Mucosa of rectum (tissue), 2 donors: ENCODE measurements at regions not wholly inside any gene's neighbourhood (a gene's known extent, or its start where the extent isn't known, plus 50 kb on each side); places are given as distances from the start of the nearest gene placed in this dataset.
"Not testable (repeated sequence)": the region's sequence is repeated elsewhere in the genome, so short reads cannot be mapped to it uniquely, and the experiment has no call there.

Source experiments
- H3K27ac ChIP-seq, 2 donors: one replicate each; pipeline ENCODE4 v1.7.0; 2013; ENCODE audit warnings: inconsistent platforms in 2 of 2, low read depth in 2 of 2, low read length in 2 of 2
- H3K27me3 ChIP-seq, 2 donors: one replicate each; pipeline ENCODE4 v1.7.0; 2013; ENCODE audit warnings: low read length in 2 of 2; ENCODE audit not compliant: control insufficient read depth in 2 of 2, insufficient read depth in 2 of 2
- H3K36me3 ChIP-seq, 2 donors: one replicate each; pipeline ENCODE4 v1.7.0; 2013; ENCODE audit warnings: low read length in 2 of 2; ENCODE audit not compliant: control insufficient read depth in 2 of 2, insufficient read depth in 2 of 2
- H3K4me1 ChIP-seq, 2 donors: one replicate each; pipeline ENCODE4 v1.7.0; 2013; ENCODE audit warnings: low read length in 2 of 2, mild to moderate bottlenecking in 1 of 2; ENCODE audit not compliant: control insufficient read depth in 2 of 2, insufficient read depth in 2 of 2
- H3K4me3 ChIP-seq, 2 donors: one replicate each; pipeline ENCODE4 v1.7.0; 2013; ENCODE audit warnings: low read length in 2 of 2
- H3K9ac ChIP-seq, 2 donors: one replicate each; pipeline ENCODE4 v1.7.0; 2013; ENCODE audit warnings: low read length in 2 of 2, low read depth in 1 of 2, mild to moderate bottlenecking in 1 of 2
- H3K9me3 ChIP-seq, 2 donors: one replicate each; pipeline ENCODE4 v1.7.0; 2013; ENCODE audit warnings: low read length in 2 of 2; ENCODE audit not compliant: control insufficient read depth in 2 of 2
- donor health status: healthy.
- donor health status: Normal muscosa, but diverticular disease.

DNA sequence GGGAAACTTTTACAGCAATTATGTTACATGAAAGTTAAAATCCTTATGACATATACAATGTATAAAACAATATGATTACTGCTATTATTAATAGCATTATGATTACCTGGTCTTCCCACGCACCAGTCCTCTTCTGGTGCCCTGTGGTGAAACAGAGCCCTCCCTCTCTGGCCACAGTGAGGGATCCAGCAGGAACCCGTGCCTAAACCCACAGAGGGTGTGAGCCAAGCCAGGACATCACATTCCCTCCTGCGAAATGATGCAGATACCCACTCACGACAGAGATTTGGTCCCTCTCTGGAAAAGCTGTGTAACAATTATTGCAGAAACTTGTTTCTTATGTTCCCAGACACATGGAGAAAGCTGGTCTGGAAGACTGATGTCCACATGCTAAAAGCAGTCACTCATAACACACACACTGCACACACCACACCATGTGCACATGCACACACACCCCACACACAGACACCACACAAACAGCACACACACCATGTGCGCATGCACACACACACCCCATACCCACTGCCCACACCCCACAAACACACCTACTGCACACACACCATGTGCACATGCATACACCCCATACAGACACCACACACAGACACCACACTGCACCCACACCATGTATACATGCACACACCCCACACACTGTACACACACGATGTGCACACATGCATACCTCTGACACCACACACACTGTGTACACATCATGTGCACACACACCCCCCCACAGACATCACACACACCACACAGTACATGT, 1462.2 kb downstream of the FOXD4L5 start:
- H3K27me3 ChIP-seq, H3K4me3 ChIP-seq, H3K9ac ChIP-seq, H3K9me3 ChIP-seq, H3K27ac ChIP-seq, H3K4me1 ChIP-seq, H3K36me3 ChIP-seq: not testable (repeated sequence)

DNA sequence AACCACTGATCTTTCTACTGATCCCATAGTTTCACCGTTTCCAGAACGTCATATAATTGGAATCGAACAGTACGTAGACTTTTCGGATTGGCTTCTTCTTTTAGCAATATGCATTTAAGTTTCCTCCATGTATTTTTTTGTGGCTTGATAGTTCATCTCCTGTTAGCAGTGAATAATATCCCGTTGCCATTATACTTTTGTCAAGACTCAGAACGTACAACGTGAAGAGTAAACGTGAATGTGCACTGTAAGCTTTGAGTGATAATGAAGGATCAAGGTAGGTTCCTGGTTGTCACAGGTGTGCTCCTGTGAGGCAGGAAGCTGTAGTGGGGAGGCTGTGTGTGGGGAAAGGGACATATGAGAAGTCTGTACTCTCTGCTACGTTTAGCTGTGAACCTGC, 1463.7 kb downstream of the FOXD4L5 start:
- not testable (repeated sequence) for H3K27ac ChIP-seq, H3K4me3 ChIP-seq, H3K9me3 ChIP-seq, H3K4me1 ChIP-seq, H3K36me3 ChIP-seq, H3K9ac ChIP-seq
- peaks cover 7 to 11% of the 10 kb centered on the region in 2 donors for H3K27me3 ChIP-seq

DNA sequence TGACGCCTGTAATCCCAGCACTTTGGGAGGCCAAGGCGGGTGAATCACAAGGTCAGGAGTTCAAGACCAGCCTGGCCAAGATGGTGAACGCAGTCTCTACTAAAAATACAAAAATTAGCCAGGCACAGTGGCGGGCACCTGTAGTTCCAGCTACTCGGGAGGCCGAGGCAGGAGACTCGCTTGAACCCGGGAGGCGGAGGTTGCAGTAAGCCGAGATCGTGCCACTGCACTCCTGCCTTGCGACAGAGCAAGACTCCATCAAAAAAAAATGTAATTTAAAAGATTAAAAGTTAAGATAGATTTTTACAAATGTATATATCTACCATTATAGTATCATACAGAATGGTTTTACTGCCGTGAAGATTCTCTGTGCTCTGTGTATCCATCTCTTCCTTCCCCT, 1464.1 kb downstream of the FOXD4L5 start:
- not testable (repeated sequence) for H3K9ac ChIP-seq, H3K36me3 ChIP-seq, H3K4me3 ChIP-seq, H3K9me3 ChIP-seq, H3K4me1 ChIP-seq, H3K27ac ChIP-seq
- peaks cover 7 to 11% of the 10 kb centered on the region in 2 donors for H3K27me3 ChIP-seq

DNA sequence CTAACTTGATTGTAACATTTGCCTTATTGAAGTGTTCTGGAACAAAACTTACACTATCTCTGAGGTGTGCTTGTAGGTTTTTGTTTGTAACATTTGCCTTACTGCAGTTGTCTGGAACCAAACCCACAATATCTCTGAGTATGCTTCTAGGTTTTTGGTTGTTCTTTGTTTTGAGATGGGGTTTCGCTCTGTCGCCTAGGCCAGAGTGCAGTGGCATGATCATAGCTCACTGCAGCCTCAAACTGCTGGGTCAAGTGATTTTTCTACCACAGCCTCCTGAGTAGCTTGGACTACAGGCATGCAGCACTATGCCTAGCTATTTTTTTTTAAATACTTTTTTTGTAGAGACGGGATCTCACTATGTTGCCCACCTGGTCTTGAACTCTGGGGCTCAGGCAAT, 1464.6 kb downstream of the FOXD4L5 start:
- H3K27ac ChIP-seq, H3K4me1 ChIP-seq, H3K9me3 ChIP-seq, H3K4me3 ChIP-seq, H3K9ac ChIP-seq, H3K36me3 ChIP-seq: not testable (repeated sequence)
- H3K27me3 ChIP-seq, result peaks cover 7 to 11% of the 10 kb centered on the region in 2 donors

DNA sequence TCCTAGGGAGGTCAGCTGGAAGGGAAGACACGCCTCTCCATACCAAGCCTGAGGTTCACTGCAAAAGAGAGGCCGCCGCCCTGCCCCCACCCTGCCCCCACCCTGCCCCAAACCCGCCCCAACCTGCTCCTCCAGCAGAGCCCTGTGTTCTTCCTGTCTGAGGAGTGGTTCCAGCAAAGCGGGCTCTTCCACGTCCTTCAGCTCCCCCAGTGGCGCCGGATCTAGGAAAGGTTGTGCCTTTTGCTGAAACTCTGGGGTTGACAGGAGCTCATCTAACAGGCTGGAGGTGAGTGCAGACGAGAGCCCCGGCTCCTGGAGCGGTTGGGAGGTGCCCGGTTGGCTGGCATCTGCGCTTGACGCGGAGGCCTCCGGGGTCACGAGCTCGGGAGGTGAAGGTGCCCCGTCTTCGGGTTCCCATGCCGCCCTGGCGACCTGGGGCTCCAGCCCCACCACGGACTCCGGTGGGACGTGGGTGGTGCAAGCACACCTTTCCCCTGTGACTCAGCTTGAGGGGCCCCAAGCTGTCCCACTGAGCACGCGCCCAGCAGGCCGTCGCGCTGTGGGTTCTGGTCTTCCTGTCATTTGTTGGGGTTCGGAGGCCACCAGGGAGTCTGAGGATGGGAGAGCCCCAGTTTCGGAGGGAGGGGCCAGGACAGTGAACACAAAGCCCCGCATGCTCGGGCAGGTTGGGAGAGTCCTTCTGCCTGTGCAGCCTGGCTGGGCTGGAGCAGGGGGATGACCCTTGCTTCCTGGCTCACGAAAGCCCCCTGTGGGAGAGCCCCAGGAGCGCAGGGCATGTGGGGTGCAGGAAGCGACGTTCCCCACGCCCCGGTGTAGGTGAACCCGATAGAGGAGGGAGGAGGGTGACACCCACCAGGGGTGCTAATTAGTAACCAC, 1467.1 kb downstream of the FOXD4L5 start:
- Histone ChIP-seq H3K27me3 (peaks cover 7 to 11% of the 10 kb centered on the region in 2 donors), H3K9ac (peak overlapping the region; percentile 8 to 24), H3K4me1 (peaks cover 0 to 4% of the 10 kb centered on the region in 2 donors), H3K36me3 (no peaks in the 10 kb centered on the region), H3K4me3 (peak overlapping the region; percentile 36 to 69), H3K27ac (peak overlapping the region in 1 of 2 donors; percentile 56), H3K9me3 (peaks cover 0 to 3% of the 10 kb centered on the region in 2 donors)

DNA sequence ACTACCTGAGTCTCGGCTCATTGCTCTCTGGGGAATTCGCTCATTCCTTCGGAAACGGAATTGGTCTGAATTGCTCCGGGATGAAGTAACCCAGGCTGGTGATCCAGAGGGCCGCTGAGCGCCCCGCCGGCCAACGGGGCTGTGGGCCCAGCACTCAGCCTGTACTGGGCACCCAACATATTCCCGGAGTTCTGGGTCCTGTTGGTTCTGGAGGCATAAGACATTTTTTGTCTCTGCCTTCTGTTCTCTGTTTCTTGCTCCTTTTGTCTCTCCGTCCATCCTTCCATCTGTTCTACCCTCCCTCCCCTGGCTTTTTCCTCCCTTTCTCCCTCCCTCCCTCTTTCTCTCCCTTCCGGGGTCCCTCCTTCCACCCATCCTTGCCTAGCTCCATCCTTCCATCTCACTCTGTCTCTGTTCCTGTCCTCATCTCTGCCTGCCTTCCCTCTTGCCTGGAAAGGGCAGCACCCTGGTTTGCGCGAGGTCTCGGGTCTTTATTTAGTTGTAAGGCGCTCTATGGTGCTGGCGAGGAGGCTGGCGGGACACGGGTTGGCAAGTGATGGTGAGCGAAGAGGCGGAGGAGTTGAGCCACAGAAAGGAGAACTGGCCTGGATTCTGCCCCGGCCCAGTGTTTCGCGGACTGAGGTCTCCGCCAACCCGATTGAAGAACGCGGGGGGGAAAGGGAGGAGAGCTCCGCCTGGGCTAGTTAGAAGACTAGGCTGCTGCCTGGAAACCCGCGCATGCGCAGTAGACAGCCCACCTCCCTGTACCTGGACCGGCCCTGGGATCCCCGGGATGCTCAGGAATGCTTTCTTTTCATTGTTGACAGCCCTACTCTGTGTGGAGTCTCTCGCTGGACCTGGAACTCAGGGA, 1468.0 kb downstream of the FOXD4L5 start:
- H3K27ac ChIP-seq, result peak overlapping the region in 1 of 2 donors; percentile 41
- H3K9ac ChIP-seq, result peak overlapping the region in 1 of 2 donors; percentile 5
- peaks cover 0 to 4% of the 10 kb centered on the region in 2 donors for H3K4me1 ChIP-seq
- no peaks in the 10 kb centered on the region for H3K36me3 ChIP-seq
- H3K27me3 ChIP-seq, result peaks cover 7 to 11% of the 10 kb centered on the region in 2 donors
- peak overlapping the region; percentile 53 to 69 for H3K4me3 ChIP-seq
- peaks cover 0 to 3% of the 10 kb centered on the region in 2 donors for H3K9me3 ChIP-seq

DNA sequence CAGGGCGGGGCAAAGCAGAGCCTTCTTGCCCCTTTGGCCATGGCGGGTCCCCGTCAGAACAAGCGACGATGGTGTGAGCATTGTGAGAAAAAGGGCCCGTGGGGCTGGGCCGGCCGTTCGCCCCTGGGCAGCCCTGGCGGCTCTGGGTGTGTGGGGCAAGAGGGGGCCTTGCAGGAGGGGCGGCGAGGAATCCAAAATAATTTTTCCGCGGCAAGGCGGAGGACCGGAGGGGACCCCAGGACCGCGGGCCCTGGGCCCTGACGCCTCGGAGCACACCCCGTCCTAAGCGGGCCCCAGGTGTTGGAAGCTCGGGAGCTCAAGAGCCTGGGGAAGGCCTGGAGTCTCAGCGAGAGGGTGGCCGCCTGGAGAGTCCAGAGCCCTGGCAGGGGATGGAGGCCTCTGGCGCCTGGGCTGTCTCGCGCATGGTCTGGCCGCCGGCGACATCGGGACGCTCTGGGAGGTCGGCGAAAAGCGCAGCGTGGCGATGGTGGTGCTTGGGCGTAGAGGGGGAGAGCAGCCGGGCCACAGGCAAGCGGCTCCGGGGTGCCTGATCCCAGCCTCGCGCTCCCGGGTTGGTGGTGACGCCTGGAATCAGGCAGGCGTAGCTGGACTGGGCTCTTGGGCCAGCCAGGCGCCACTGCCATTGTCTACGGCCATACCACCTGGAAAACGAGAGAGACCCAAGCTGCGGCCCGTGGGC, 1469.9 kb downstream of the FOXD4L5 start:
- peaks cover 7 to 11% of the 10 kb centered on the region in 2 donors for H3K27me3 ChIP-seq
- not testable (repeated sequence) for H3K4me1 ChIP-seq, H3K9ac ChIP-seq, H3K9me3 ChIP-seq, H3K4me3 ChIP-seq, H3K36me3 ChIP-seq, H3K27ac ChIP-seq

DNA sequence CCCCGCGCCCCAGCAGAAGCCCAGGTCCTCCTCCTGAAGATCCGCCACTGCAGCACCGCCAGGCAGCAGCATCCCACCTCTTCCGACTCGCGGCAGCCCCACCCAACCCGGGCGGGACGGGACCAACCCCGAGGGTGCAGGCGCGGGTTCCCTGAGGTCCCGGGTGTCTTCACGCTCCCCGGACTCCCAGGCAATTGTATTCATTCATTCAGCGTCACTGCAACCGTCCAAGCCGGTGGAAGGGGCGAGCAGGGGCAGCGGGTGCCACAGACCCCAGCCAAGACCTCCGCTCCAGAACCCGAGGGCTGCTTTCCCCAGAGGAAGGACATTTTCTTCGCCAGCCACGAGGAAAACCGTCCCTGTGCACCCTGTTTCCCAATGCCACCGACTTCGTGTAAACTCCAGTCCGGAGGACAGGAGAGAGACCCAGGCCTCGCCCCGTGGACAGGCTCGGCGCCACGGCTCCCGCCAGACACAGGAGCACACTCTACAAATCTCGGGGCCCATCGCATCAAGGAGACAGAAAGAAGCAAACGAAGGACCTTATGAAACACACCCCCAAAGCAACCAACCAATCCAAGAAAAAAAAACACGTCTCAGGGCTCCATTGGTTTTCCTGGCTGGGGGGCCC, 1471.5 kb downstream of the FOXD4L5 start:
- H3K27ac ChIP-seq, H3K36me3 ChIP-seq, H3K9ac ChIP-seq, H3K4me3 ChIP-seq, H3K9me3 ChIP-seq, H3K4me1 ChIP-seq: not testable (repeated sequence)
- peaks cover 7 to 11% of the 10 kb centered on the region in 2 donors for H3K27me3 ChIP-seq

DNA sequence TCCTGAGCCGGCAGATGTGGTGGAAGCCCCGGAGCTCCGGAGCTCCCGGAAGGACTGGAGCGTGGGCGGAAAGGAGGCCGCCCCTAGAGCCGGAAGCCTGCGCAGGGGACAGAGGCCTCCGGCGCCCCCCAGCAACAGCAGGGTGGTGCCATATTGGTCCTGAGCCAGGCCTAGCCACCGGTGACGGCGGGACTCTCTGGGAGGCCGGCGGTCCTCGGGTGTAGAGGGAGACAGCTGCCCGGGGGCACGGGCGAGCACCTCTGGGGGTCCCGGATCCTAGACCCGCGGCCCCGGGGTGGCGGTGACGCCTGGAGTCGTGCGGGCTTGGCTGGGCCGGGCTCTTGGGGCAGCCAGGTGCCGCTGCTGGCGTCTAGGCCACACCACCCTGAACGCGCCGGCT, 1472.2 kb downstream of the FOXD4L5 start:
- not testable (repeated sequence) for H3K9me3 ChIP-seq, H3K27me3 ChIP-seq, H3K36me3 ChIP-seq, H3K27ac ChIP-seq, H3K9ac ChIP-seq, H3K4me1 ChIP-seq, H3K4me3 ChIP-seq
